Stimulated activated CD4-positive, alpha-beta T cell treated with anti-CD3 and anti-CD28 coated beads, TNF-alpha, amount 100 ng/mL, for 48 hours (primary cell): ENCODE measurements at regions not wholly inside any gene's neighbourhood (a gene's known extent, or its start where the extent isn't known, plus 50 kb on each side); places are given as distances from the start of the nearest gene placed in this dataset.
"Not testable (repeated sequence)": the region's sequence is repeated elsewhere in the genome, so short reads cannot be mapped to it uniquely, and the experiment has no call there.

ENCODE experiments used
- DNase-seq, 3 donors: peaks; one replicate each; pipeline ENCODE4 v3.0.0-alpha.2; 2020; ENCODE audit warnings: low read depth in 3 of 3

GRCh38 chr11:116375221-116375620, 397.6 kb downstream of the BUD13 start:
- no peak for DNase-seq

GRCh38 chr11:116374085-116374484, 398.7 kb downstream of the BUD13 start:
- no peak for DNase-seq

GRCh38 chr11:116373104-116373944, 399.5 kb downstream of the BUD13 start:
- DNase-seq = no peak

GRCh38 chr11:116371146-116371545, 401.6 kb downstream of the BUD13 start:
- no peak for DNase-seq

- no peak for DNase-seq
These were observed 404.0 kb downstream of the BUD13 start for GRCh38 chr11:116368784-116369183.

- no peak for DNase-seq
These were observed 405.7 kb downstream of the BUD13 start for GRCh38 chr11:116366980-116367645.

DNA sequence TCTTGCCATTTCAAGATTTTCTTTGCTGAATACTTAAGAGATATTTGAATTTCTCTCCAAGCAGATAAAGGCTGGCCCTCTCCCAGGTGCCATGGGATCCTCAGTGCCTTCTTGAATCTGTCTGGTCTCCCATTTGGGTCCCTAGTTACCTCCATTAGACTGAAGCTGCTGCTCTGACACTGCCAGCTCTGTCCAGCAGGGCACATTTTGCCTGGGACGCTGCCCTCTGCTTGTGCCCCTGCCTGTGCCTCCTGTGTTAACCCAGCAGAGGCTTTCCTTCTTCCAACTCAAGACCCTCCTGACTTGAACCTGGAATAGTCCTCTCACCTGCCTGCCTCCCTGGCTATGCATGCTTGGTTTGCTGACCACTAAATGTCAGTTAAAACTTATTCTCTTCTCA, 406.3 kb downstream of the BUD13 start:
- no peak for DNase-seq

DNA sequence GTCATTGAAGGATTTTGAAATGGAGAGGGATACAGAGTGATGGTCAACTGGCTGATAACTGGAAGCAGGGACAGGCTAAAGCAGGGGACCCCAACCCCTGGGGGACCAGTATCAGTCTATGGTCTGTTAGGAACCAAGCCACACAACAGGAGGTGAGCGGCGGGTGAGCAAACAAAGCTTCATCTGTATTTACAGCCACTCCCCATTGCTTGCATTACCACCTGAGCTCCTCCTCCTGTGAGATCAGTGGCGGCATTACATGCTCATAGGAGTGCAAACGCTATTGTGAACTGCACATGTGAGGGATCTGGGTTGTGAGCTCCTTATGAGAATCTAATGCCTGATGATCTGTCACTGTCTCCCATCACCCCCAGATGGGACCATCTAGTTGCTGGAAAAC, 407.9 kb downstream of the BUD13 start:
- not testable (repeated sequence) for DNase-seq

- DNase-seq = no peak
These were observed 408.4 kb downstream of the BUD13 start for GRCh38 chr11:116364348-116364747.

GRCh38 chr11:116360221-116360941, 412.4 kb downstream of the BUD13 start:
- DNase-seq = no peak

GRCh38 chr11:116357784-116358544, 414.8 kb downstream of the BUD13 start:
- no peak for DNase-seq

DNA sequence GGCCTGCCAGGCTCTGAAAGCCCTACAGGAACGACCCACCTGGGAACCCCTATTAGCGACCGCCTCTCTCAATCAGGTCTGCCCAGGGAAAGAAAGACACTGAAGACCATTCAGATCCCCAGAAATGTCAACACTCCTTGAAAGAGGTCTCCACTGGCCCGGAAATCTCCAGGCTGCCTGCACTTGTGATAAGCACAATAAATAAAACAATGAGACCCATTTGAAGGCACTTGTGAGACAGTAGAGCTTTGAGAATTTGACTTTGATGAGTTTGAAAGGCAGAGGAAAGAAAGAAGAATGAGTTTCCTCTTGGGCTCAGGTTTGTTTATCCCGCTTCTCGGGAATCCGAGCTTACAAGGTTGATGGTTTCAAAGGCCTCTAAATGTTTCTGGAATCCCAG, 416.3 kb downstream of the BUD13 start:
- DNase-seq = no peak

- DNase-seq = no peak
These were observed 417.7 kb downstream of the BUD13 start for GRCh38 chr11:116355104-116355503.

GRCh38 chr11:116353589-116353988, 419.2 kb downstream of the BUD13 start:
- no peak for DNase-seq

DNA sequence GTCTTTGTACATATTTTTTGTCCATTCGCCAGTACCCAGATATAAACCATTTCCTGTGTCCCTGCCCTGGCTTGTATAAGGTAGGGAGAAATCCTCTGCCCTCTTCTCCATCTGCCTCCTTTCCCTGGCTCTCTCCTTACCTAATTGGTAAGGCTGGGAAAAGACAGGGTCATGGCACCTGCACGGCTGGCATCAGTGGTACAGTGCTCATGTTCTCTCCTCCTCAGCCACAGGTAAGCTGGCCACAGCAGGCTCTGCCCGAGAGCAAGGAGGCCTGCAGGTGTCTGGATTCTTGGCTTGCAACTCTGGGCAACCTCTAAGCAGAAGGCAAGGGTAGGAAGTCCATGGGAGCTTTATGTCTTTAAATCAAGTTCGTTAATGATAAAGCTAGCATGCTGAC, 419.9 kb downstream of the BUD13 start:
- no peak for DNase-seq

- no peak for DNase-seq
These were observed 424.6 kb downstream of the BUD13 start for GRCh38 chr11:116348226-116348625.

- DNase-seq = no peak
These were observed 427.2 kb downstream of the BUD13 start for GRCh38 chr11:116345575-116345974.

- no peak for DNase-seq
These were observed 428.2 kb downstream of the BUD13 start for GRCh38 chr11:116344601-116345000.

DNA sequence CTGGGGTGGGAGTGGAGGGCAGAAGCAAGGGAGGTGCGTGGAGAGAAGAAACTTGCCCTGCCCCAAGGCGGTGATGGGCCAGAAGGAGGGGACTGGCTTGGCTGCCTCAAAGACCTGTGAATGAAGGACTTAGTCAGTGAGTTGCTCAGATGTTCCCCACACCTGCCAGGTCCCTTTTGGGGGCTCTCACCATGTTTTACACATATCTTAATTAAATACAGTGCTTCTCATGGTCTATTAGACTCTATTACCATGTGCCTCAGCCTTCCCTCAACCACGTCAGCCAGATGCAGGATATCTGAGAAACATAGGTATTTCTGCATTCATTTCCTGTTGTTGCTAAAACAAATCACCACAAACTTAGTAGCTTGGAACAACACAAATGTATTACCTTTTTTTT, 429.5 kb downstream of the BUD13 start:
- DNase-seq = no peak

GRCh38 chr11:116342148-116342547, 430.6 kb downstream of the BUD13 start:
- no peak for DNase-seq

DNA sequence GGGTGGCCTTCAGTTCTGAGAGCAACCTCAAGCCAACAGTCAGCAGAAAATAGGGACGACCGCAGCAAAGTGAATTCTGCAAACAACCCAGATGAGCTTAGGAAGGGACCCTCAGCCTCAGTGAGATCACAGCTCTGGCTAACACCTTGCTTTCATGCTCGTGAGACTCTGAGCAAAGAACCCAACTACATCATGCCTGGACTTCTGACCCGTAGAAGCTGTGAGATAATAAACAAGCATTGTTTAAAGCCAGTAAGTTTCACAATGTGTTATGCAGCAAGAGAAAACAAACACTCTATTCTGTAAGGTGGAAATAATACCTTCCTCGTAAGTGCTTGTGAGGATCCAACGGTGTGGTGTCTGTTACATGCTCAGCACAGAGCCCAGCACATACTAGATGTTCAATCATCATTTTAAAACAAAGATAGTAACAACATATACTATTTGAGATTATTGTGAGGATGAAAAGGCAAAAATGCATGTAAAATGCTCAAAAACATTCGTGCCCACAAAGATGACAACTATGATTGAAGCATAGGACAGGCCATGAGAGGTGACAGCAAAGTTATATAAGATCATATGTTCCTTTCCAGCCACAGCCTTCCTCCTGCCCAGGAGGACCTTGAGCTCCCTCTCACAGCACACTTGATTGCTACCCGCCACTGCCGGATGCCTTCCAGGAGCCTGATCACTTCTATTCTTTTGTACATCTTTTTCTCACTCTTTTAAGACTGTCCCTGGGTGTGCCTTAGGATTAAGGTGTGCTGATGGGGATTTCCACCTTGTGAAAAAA, 433.3 kb downstream of the BUD13 start:
- DNase-seq = no peak
